Superior temporal gyrus (tissue), 1 donor: ENCODE measurements at regions not wholly inside any gene's neighbourhood (a gene's known extent, or its start where the extent isn't known, plus 50 kb on each side); places are given as distances from the start of the nearest gene placed in this dataset.

ENCODE experiments used
- DNase-seq: peaks from one replicate; pipeline ENCODE4 v3.0.0-alpha.2; 2016; ENCODE audit errors: extremely low spot score

GRCh38 chr10:10844251-10844650 lies 173.4 kb upstream of the CELF2 start:
- no peak for DNase-seq

- no peak for DNase-seq
Observed at GRCh38 chr10:10845185-10845584, 172.5 kb upstream of the CELF2 start.

DNA sequence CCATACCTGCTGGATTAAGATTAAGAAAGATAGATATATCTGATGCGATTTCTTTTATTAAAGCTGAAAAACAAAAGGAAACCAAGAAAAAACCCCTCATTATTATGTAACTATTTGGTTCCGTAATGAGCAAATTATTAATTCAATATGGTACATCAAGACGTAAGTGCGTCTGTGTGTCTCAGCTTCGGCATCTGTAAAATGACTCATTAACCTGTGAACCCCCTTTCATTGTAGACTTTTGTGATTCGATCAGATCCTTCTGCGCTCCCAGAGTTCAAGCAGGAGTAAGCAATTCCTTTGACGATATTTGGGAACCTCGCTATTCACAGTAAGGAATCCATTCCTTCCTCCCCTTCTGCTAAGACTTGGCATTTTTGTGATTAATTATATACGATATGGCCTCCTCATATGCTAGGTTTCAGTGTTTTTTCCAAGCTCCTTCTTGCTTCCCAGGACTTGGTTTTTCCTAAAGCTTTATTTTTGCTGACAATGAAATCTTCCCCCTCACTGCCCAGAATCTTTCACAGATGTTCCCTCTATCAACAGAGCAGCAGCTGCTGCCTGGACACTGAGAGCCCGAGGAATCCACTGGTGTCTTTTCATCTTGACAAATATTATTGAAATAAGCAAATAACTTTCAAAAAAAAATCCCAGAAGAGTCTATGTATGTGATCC lies 171.7 kb upstream of the CELF2 start:
- DNase-seq = no peak

GRCh38 chr10:10846504-10846900 lies 171.2 kb upstream of the CELF2 start:
- DNase-seq = peak; percentile 45

DNA sequence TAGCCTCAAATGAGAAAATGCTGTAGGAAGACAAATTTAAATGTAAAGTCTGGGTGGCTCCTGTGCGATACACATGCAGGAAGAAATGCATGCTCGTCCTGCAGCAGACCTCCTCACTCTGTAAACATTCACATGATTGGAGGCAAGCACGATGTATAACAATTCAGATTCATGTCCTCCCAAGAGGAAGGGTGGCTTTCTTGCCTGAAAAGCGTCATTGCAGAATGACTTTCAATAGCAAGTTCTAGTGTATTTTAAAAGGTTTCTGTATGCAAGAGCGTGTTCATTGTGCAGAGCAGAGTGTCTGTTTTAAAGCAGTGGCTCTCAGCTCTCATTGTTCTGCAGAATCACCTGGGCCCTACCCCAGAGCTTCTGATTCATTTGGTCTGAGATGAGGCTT lies 170.3 kb upstream of the CELF2 start:
- peak; percentile 60 for DNase-seq

- no peak for DNase-seq
Observed at GRCh38 chr10:10848488-10849111, 169.1 kb upstream of the CELF2 start.

DNA sequence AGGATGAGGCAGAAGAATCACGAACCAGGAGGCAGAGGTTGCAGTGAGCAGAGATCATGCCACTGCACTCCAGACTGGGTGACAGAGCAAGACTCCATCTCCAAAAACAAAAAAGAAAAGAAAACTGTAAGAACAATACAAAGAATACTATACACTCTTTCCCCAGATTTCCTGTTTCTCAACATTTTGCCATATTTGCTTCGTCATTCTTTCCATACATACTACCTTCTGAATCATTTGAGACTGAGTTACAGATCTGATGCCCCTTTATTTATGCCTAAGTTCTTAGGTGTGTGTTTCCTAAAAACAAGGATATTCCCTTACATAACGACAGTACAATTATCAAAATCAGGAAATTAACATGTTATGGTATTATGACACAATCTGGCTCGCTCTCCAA lies 168.4 kb upstream of the CELF2 start:
- no peak for DNase-seq

DNA sequence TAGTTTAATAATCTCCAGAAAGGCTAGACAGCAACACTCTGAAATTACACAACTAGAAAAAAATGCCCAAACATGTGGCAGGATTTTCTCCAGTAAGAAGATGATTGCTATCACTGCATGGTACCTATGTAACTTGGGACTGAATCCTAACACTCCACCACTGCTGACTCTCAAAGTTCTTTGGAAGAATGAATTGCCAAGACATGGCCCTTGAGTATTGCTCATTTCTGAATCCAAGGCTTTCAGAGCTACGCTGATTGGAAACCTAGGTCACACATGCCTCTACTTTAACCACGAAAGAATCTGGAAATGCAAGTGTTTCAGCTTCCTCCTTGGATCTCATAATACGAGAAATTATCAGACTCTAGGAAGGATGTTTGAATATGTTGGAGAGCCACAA lies 167.5 kb upstream of the CELF2 start:
- DNase-seq = no peak

- no peak for DNase-seq
Observed at GRCh38 chr10:10852464-10852863, 165.2 kb upstream of the CELF2 start.

DNA sequence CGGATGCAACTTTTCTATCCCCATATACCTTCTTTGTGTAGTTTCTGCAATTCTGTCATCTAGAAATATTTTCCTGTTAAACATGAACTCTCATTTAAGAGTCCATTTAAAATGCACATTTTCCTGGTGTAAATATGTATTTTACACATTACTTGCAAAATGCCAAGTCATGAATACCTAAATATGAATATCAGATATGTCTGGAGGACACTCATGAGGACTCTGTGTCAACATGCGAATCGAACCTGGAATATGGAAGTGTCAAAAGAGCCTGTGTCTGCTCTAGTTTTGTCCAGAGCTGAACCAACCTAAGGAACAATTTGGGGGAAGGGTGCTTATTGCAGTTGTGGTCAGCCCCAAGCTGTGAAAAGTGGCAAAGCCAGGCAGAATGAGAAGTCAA lies 163.7 kb upstream of the CELF2 start:
- no peak for DNase-seq

DNA sequence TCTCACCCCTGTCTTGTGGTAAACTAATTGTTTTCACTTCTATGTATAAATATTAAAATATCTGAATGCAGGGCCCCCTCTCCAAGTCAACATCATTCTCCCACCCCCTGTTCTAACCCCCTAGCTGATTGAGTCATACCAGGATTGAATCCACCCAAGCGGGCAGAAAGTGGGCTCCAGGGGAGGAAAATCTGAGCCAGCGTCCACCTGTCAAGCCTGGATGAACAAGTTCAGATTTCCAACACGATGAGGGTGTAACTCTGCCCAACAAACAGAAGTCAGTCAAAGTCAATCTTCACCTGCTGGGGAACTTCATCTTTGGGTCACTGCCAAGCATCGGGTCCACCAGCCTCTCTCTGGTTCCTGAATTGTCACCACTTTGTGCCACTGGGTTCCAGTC lies 162.9 kb upstream of the CELF2 start:
- no peak for DNase-seq

GRCh38 chr10:10855151-10855581 lies 162.5 kb upstream of the CELF2 start:
- DNase-seq = no peak

DNA sequence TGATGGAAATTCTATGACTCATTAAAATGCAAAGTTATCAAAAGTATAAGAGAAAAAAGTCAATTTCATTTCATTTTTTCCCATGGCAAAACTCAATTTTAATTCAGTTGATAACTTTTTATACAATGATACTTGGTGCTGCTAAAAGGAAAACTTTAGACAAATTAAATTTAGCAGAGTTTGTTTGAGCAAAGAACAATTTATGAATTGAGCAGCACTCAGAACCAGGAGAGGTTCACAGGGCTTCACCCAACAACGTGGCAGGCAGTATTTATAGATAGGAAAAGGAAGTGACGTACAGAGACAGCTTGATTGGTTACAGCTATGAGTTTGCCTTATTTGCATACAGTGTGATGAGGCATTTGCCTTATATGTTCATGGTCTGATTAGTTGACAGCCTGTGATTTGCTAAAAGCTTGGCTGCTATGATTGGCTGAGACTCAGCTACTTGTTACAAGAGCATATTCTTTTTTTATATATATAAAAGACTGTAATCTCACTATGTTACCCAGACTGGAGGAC lies 157.2 kb upstream of the CELF2 start:
- DNase-seq = no peak

DNA sequence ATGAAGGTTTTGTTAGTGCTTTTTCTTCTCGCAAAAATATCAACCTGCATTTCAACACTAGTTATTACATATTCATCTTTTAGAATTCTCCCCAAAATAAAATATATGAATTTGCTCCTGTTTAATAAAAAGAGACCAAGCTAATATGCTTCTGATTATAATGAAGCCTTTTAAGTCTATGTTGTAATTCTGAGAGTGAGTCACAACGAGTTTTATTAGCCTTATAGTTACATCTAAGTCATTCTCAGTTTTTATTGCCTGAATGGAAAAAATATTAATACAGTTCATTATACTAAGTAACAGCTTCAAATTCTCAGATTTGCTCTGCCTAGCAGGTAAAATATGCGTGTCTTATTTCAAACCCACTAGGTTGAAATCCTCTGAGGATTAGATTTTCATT lies 152.4 kb upstream of the CELF2 start:
- DNase-seq = no peak

DNA sequence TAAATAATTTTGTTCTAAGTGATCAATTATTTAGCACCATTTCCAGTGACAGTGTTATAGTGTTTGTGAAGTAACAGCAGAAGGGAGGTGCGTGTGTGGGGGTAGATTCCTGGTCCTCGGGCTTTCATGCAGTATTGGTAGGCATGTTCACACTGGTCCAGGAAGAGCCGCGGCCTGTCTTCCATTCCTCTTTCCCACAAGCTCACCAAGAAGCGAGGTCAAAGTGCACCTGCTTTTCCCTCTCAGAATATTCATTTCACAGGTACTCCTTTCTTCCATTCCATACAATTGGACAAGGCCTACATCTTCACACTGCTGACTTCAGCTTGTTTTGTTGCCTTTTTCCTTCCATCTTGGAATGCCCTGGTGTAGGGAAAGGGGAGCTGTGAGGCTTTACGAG lies 151.8 kb upstream of the CELF2 start:
- no peak for DNase-seq

DNA sequence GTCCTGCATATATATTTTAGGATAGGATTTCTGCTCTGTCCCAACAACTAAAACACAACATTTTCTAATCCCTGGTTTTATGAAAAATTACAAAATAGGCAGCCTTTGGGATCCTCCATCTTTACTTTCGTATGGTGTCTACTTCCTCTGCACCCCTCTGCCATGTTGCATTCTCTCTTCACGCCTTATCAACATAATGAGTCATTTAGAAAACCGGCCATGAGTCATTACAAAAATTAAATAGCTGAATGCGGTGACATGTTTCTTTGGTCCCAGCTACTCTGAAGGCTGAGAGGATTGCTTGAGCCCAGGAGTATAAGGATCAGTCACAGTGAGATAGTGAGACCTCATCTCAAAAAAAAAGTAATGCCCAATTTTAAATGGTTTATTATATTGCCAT lies 148.1 kb upstream of the CELF2 start:
- no peak for DNase-seq

- DNase-seq = no peak
Observed at GRCh38 chr10:10870523-10871241, 147.0 kb upstream of the CELF2 start.

GRCh38 chr10:10871352-10871751 lies 146.3 kb upstream of the CELF2 start:
- DNase-seq = no peak

DNA sequence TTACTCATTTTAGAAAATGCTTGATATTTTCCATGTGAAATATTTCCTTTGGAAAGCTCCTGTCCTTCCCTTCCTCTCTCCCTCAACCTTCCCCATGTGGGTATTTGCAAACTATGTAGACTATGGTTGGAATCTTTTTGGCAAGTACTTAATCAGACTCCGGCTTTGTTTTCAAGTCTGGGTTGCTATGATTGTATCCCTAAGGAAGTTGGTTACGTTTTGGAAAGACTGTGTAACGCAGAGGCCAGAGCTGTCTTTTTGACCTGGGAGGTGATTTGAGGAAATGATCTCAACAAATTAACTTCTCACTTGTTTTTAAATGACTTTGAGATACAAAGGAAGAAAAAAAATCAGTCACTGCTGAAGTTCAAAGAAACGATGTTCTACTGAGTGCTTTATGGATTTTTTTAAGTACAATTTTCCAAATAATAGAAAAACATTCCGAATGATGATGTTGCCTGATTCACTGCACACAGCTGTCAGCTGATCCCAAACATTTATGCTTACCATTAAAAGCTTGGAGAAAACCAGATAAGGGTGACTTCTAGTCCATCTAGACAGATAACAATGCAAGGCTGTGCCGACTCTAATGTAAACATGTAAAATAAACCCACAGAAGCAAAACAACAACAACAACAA lies 145.5 kb upstream of the CELF2 start:
- no peak for DNase-seq

DNA sequence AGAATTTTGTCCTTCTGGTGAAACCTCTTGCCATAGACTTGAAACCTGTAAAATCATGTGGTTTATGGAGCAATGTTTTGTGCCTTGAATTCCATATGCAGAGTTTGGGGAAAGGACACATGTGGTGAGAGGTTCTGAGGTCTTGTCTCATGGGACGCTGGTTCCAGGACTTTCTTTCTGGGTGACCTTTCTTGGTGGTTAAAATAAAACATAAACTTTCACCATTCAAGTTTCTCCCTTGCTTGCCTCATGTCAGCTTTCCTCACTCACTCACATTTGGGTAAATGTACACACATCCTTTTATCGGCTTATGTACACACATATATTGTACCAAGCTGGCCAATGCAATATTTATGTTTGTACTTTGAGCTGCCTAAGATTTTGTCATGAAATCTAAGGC lies 144.9 kb upstream of the CELF2 start:
- DNase-seq = no peak

GRCh38 chr10:10873289-10873688 lies 144.4 kb upstream of the CELF2 start:
- DNase-seq = no peak

GRCh38 chr10:10873915-10874314 lies 143.8 kb upstream of the CELF2 start:
- DNase-seq = no peak
